ENCODE measurements at regions not wholly inside any gene's neighbourhood (a gene's known extent, or its start where the extent isn't known, plus 50 kb on each side); places are given as distances from the start of the nearest gene placed in this dataset.

GRCh38 chr9:108783731-108784495 is 71.9 kb downstream of the ACTL7B start:
- WGBS (ENCODE audit: extremely low coverage, insufficient read length, low lambda C conversion rate), result no CpG with 5 or more reads among the region's 14 CpGs
- Histone ChIP-seq H3K79me2 (ENCODE audit: insufficient read depth, low read length) (no peaks in the 10 kb centered on the region), H3K27ac (ENCODE audit: insufficient read length, low read depth, low read length) (no peak overlapping the region), H2BK120ac (ENCODE audit: low read depth, low read length, poor library complexity, severe bottlenecking) (no peak overlapping the region), H4K91ac (ENCODE audit: insufficient read length, low read depth, low read length) (no peak overlapping the region), H4K20me1 (ENCODE audit: control insufficient read depth, insufficient read depth, insufficient read length) (no peaks in the 10 kb centered on the region), H3K23ac (ENCODE audit: insufficient read length, low read depth, low read length) (no peak overlapping the region), H2AK5ac (ENCODE audit: insufficient read length, low read length) (no peak overlapping the region), H3K56ac (ENCODE audit: insufficient read length, low read depth, low read length) (no peak overlapping the region), H3K9ac (ENCODE audit: extremely low read depth, insufficient read length, low read length) (no peak overlapping the region), H2BK15ac (ENCODE audit: low read depth, low read length) (no peak overlapping the region), H2AFZ (ENCODE audit: low read length) (no peak overlapping the region), H3K4me2 (ENCODE audit: insufficient read depth, insufficient read length, low read length) (no peak overlapping the region), H3T11ph (ENCODE audit: low read length) (no peak overlapping the region), H4K8ac (replicated peaks; ENCODE audit: insufficient read length, low read depth, low read length) (no peak overlapping the region), H2BK5ac (ENCODE audit: insufficient read length, low read length) (no peak overlapping the region), H3K27me3 (ENCODE audit: insufficient read depth, low read length) (no peaks in the 10 kb centered on the region), H3K79me1 (ENCODE audit: insufficient read depth, low read depth, low read length, poor library complexity, severe bottlenecking) (no peaks in the 10 kb centered on the region), H2BK12ac (ENCODE audit: insufficient read length, low read depth, low read length) (no peak overlapping the region), H3K18ac (ENCODE audit: insufficient read length, low read depth, low read length) (no peak overlapping the region), H3K4me1 (ENCODE audit: insufficient read depth, low read length) (peaks cover 2% of the 10 kb centered on the region; the same call in 1 of the 2 replicates), H3K9me3 (ENCODE audit: control insufficient read depth, low read depth, low read length) (no peaks in the 10 kb centered on the region), H2BK20ac (ENCODE audit: low read depth, low read length, poor library complexity, severe bottlenecking) (no peak overlapping the region), H3K23me2 (ENCODE audit: insufficient read length, low read depth, low read length, poor library complexity, severe bottlenecking) (no peaks in the 10 kb centered on the region), H4K5ac (ENCODE audit: insufficient read length, low read depth, low read length) (no peak overlapping the region), H3K4ac (ENCODE audit: low read depth, low read length) (no peak overlapping the region), H3K14ac (ENCODE audit: insufficient read depth, low read length) (no peak overlapping the region)
- no peaks in the 10 kb centered on the region for H3K36me3 Mint-ChIP-seq (ENCODE audit: insufficient read depth in 1 of 3, low read depth in 3 of 3)
- no peaks in the 10 kb centered on the region for H3K9me3 Mint-ChIP-seq
- H3K4me1 Mint-ChIP-seq, result peaks cover 43 to 47% of the 10 kb centered on the region in 2 experiments
- no peak for TF ChIP-seq CTCF (conservative IDR thresholded peaks at IDR 0.05)
- DNase-seq, result no peak
- H3K4me3 Mint-ChIP-seq, result no peak overlapping the region
- peaks cover 6% of the 10 kb centered on the region for H3K27me3 Mint-ChIP-seq (ENCODE audit: low read depth)
- H3K27ac Mint-ChIP-seq, result peak overlapping the region in 1 of 3 experiments; percentile 13; a peak in 1 of 7 replicates
